ENCODE measurements at regions not wholly inside any gene's neighbourhood (a gene's known extent, or its start where the extent isn't known, plus 50 kb on each side); places are given as distances from the start of the nearest gene placed in this dataset.
"Not testable (repeated sequence)": the region's sequence is repeated elsewhere in the genome, so short reads cannot be mapped to it uniquely, and the experiment has no call there.

GRCh38 chrX:3485727-3486126, 139.3 kb upstream of the MXRA5 start:
- intact Hi-C loops (cut with micrococcal nuclease): no loop called here
- Histone ChIP-seq H3K36me3 (ENCODE audit: control insufficient read depth, insufficient read depth, low read length) (no peaks in the 10 kb centered on the region), H3K27ac (ENCODE audit: low read length) (no peak overlapping the region), H3K4me3 (ENCODE audit: low read length) (no peak overlapping the region), H3K27me3 (ENCODE audit: control insufficient read depth, insufficient read depth, low read length) (no peaks in the 10 kb centered on the region), H3K4me1 (ENCODE audit: control insufficient read depth, insufficient read depth, low read length) (no peaks in the 10 kb centered on the region), H3K9me3 (ENCODE audit: control insufficient read depth, insufficient read depth, low read length) (no peaks in the 10 kb centered on the region)
- Mint-ChIP-seq H3K27ac (no peak overlapping the region), H3K9me3 (peaks cover 0 to 3% of the 10 kb centered on the region in 2 donors), H3K4me1 (no peaks in the 10 kb centered on the region), H3K4me3 (no peak overlapping the region), H3K36me3 (no peaks in the 10 kb centered on the region), H3K27me3 (ENCODE audit: low read depth in 2 of 2) (no peaks in the 10 kb centered on the region)
- no peak for ATAC-seq
- DNase-seq: no peak
- TF ChIP-seq CTCF (IDR thresholded peaks at IDR 0.05): no peak
- 73% methylated on average over 7 of the region's 8 CpGs for WGBS (ENCODE audit: insufficient coverage)

GRCh38 chrX:3479026-3479425, 132.6 kb upstream of the MXRA5 start:
- Histone ChIP-seq H3K4me3 (ENCODE audit: low read length) (no peak overlapping the region), H3K27ac (ENCODE audit: low read length) (no peak overlapping the region), H3K9me3 (ENCODE audit: control insufficient read depth, insufficient read depth, low read length) (no peaks in the 10 kb centered on the region), H3K36me3 (ENCODE audit: control insufficient read depth, insufficient read depth, low read length) (no peaks in the 10 kb centered on the region), H3K4me1 (ENCODE audit: control insufficient read depth, insufficient read depth, low read length) (no peaks in the 10 kb centered on the region), H3K27me3 (ENCODE audit: control insufficient read depth, insufficient read depth, low read length) (no peaks in the 10 kb centered on the region)
- no peak overlapping the region for H3K27ac Mint-ChIP-seq
- no peaks in the 10 kb centered on the region for H3K4me1 Mint-ChIP-seq
- no peak for TF ChIP-seq CTCF (IDR thresholded peaks at IDR 0.05)
- ATAC-seq (no peak), DNase-seq (no peak)
- H3K4me3 Mint-ChIP-seq: no peak overlapping the region
- no CpG with 5 or more reads among the region's 4 CpGs for WGBS (ENCODE audit: insufficient coverage)
- peaks cover 0 to 2% of the 10 kb centered on the region in 2 donors for H3K27me3 Mint-ChIP-seq (ENCODE audit: low read depth in 2 of 2)
- no peaks in the 10 kb centered on the region for H3K36me3 Mint-ChIP-seq
- intact Hi-C loops (cut with micrococcal nuclease): no loop called here
- peaks cover 0 to 2% of the 10 kb centered on the region in 2 donors for H3K9me3 Mint-ChIP-seq

GRCh38 chrX:3476973-3477372, 130.5 kb upstream of the MXRA5 start:
- no peak for DNase-seq
- ATAC-seq: no peak
- Histone ChIP-seq H3K27ac (ENCODE audit: low read length) (no peak overlapping the region), H3K4me3 (ENCODE audit: low read length) (no peak overlapping the region), H3K4me1 (ENCODE audit: control insufficient read depth, insufficient read depth, low read length) (no peaks in the 10 kb centered on the region), H3K9me3 (ENCODE audit: control insufficient read depth, insufficient read depth, low read length) (no peaks in the 10 kb centered on the region), H3K27me3 (ENCODE audit: control insufficient read depth, insufficient read depth, low read length) (no peaks in the 10 kb centered on the region), H3K36me3 (ENCODE audit: control insufficient read depth, insufficient read depth, low read length) (no peaks in the 10 kb centered on the region)
- H3K4me3 Mint-ChIP-seq: no peak overlapping the region
- TF ChIP-seq CTCF (IDR thresholded peaks at IDR 0.05): no peak
- H3K36me3 Mint-ChIP-seq: no peaks in the 10 kb centered on the region
- WGBS (ENCODE audit: insufficient coverage): 91% methylated on average over 4 of the region's 4 CpGs
- H3K27ac Mint-ChIP-seq: no peak overlapping the region
- intact Hi-C loops (cut with micrococcal nuclease): no loop called here
- peaks cover 0 to 2% of the 10 kb centered on the region in 2 donors for H3K9me3 Mint-ChIP-seq
- peaks cover 0 to 2% of the 10 kb centered on the region in 2 donors for H3K27me3 Mint-ChIP-seq (ENCODE audit: low read depth in 2 of 2)
- H3K4me1 Mint-ChIP-seq: no peaks in the 10 kb centered on the region

- H3K4me1 Mint-ChIP-seq; H3K27ac ChIP-seq (ENCODE audit: low read length); H3K36me3 Mint-ChIP-seq; H3K27me3 ChIP-seq (ENCODE audit: control insufficient read depth, insufficient read depth, low read length); H3K4me3 ChIP-seq (ENCODE audit: low read length); intact Hi-C loops (cut with micrococcal nuclease); ATAC-seq; H3K4me3 Mint-ChIP-seq; H3K9me3 Mint-ChIP-seq; H3K9me3 ChIP-seq (ENCODE audit: control insufficient read depth, insufficient read depth, low read length); H3K4me1 ChIP-seq (ENCODE audit: control insufficient read depth, insufficient read depth, low read length); H3K27ac Mint-ChIP-seq; DNase-seq; H3K36me3 ChIP-seq (ENCODE audit: control insufficient read depth, insufficient read depth, low read length); H3K27me3 Mint-ChIP-seq (ENCODE audit: low read depth in 2 of 2): not testable (repeated sequence)
- WGBS (ENCODE audit: insufficient coverage): 71% methylated on average over 7 of the region's 7 CpGs
Observed at GRCh38 chrX:3470211-3470679, 123.8 kb upstream of the MXRA5 start.

Data from natural killer cell (primary cell).